HepG2 (cell line): ENCODE measurements at regions not wholly inside any gene's neighbourhood (a gene's known extent, or its start where the extent isn't known, plus 50 kb on each side); places are given as distances from the start of the nearest gene placed in this dataset.
A peak's percentile ranks its signal among the peaks of the same experiment; 100 is the strongest.

ENCODE experiments used
- ATAC-seq: fragments of 200-7000 bp; cut with Tn5 transposase; 3 replicates; pipeline ENCODE4 v1.9.1; 2020; ENCODE audit warnings: mild to moderate bottlenecking, moderate library complexity
- BruUV-seq: library from RNA; stranded (reverse); fragments of 400-500 nt; replicated peaks from 2 replicates; lab custom pipeline; 2021; lab: Mats Ljungman, UMichigan
- CTCF ChIA-PET: fragments of 300-600 bp; formaldehyde crosslinking; extraction: SDS; loops from one replicate; lab custom pipeline; 2021; ENCODE audit warnings: low total read pairs, inconsistent platforms, low intra/inter-chr PET ratio; lab: Yijun Ruan, JAX
- POLR2A ChIA-PET: fragments of 350-600 bp; sonication (Branson Sonifier 250); formaldehyde crosslinking; loops from one replicate; lab custom pipeline; 2020; ENCODE audit warnings: antibody characterized with exemption, inconsistent platforms; lab: Yijun Ruan, JAX
- DNase-seq: peaks from one replicate; pipeline ENCODE4 v3.0.0-alpha.2; 2015; ENCODE audit warnings: low spot score
- FAIRE-seq: peaks from 3 replicates; lab custom pipeline; 2011; peaks lifted over from hg19 to GRCh38; lab: Jason Lieb, UNC
- H2AFZ ChIP-seq: one replicate; pipeline ENCODE4 v1.6.1; 2011; ENCODE audit warnings: low read length, inconsistent platforms
- H3K27ac ChIP-seq: fragments of 300-600 bp; 3 replicates; pipeline ENCODE4 v1.8.0; 2011; ENCODE audit warnings: mixed run types, mild to moderate bottlenecking, mixed read lengths, low read length, inconsistent platforms; ENCODE audit not compliant: insufficient read depth; ENCODE audit errors: extremely low read length
- H3K27me3 ChIP-seq, 2 experiments: fragments of 200-600 bp in 1 of 2; 2 replicates in 1 of 2; 3 replicates in 1 of 2; pipeline versions ENCODE4 v1.6.0 to v1.8.0; 2011; ENCODE audit warnings: low read length in 2 of 2, mild to moderate bottlenecking in 2 of 2, moderate library complexity in 2 of 2, inconsistent platforms in 1 of 2; ENCODE audit not compliant: insufficient read depth in 2 of 2, control insufficient read depth in 1 of 2
- H3K36me3 ChIP-seq, 2 experiments: fragments of 200-600 bp in 1 of 2; replicated peaks in 1 of 2; 2 replicates in 1 of 2; 3 replicates in 1 of 2; pipeline versions ENCODE4 v1.5.1 to v1.8.0; 2011; ENCODE audit warnings: low read length in 2 of 2, inconsistent platforms in 1 of 2; ENCODE audit not compliant: insufficient read depth in 2 of 2, control insufficient read depth in 1 of 2
- H3K4me1 ChIP-seq: 2 replicates; pipeline ENCODE4 v1.5.1; 2012; ENCODE audit warnings: low read length, inconsistent platforms; ENCODE audit not compliant: insufficient read depth
- H3K4me2 ChIP-seq: 2 replicates; pipeline ENCODE4 v1.6.0; 2011; ENCODE audit warnings: low read depth, low read length, inconsistent platforms
- H3K4me3 ChIP-seq, 3 experiments: fragments of 200-600 bp in 1 of 3; sonication (generic), shearing (Covaris generic) in 1 of 3; replicated peaks in 1 of 3; 2 replicates each; pipeline ENCODE4 v1.5.1; 2011 to 2016; ENCODE audit warnings: low read length in 3 of 3, inconsistent platforms in 2 of 3, low read depth in 2 of 3, mild to moderate bottlenecking in 2 of 3, control low read depth in 1 of 3, mixed read lengths in 1 of 3; ENCODE audit not compliant: insufficient read depth in 1 of 3
- H3K79me2 ChIP-seq: one replicate; pipeline ENCODE4 v1.6.1; 2011; ENCODE audit warnings: low read length, inconsistent platforms; ENCODE audit not compliant: insufficient read depth
- H3K9ac ChIP-seq: 2 replicates; pipeline ENCODE4 v1.6.0; 2011; ENCODE audit warnings: mild to moderate bottlenecking, low read depth, low read length, inconsistent platforms; ENCODE audit not compliant: insufficient read depth
- H3K9me3 ChIP-seq: 2 replicates; pipeline ENCODE4 v1.5.1; 2012; ENCODE audit warnings: mild to moderate bottlenecking, low read length
- H4K20me1 ChIP-seq: 2 replicates; pipeline ENCODE4 v1.6.0; 2011; ENCODE audit warnings: inconsistent platforms, mild to moderate bottlenecking, low read length, moderate library complexity; ENCODE audit not compliant: insufficient read depth
- BRCA1 ChIP-seq: sonication (generic); formaldehyde crosslinking; IDR thresholded peaks from 2 replicates; pipeline ENCODE4 v1.4.0; 2020; ENCODE audit warnings: missing genetic modification reagents
- SMC3 ChIP-seq: IDR thresholded peaks from 2 replicates; pipeline ENCODE4 v1.6.1; 2011; ENCODE audit warnings: low read length, improper control_type of control experiment
- SOX5 ChIP-seq: IDR thresholded peaks from 2 replicates; pipeline ENCODE4 v1.6.1; 2016; ENCODE audit warnings: borderline replicate concordance
- ZFP41 ChIP-seq: sonication (generic); formaldehyde crosslinking; IDR thresholded peaks from 2 replicates; pipeline ENCODE4 v1.4.0; 2020; ENCODE audit warnings: mild to moderate bottlenecking, missing genetic modification reagents, borderline replicate concordance
- ZFP91 ChIP-seq: sonication (generic); formaldehyde crosslinking; IDR thresholded peaks from 2 replicates; pipeline ENCODE4 v1.9.0; 2022; ENCODE audit warnings: missing genetic modification reagents, mild to moderate bottlenecking, borderline replicate concordance
- WGBS: methylation state at CpG from one replicate; pipeline ENCODE4 v1.1.6; 2017; ENCODE audit warnings: low lambda C conversion rate; 5-methylcytosine and 5-hydroxymethylcytosine counted together
- in situ Hi-C: cut with HindIII; loops from 2 replicates; pipeline ENCODE4 v1.10.0; 2017; ENCODE audit warnings: low pct_unique_long_range_greater_than_20kb; ENCODE audit not compliant: extremely low pct_ligation_motif_present
- intact Hi-C: fragments of 100-400 bp; cut with micrococcal nuclease; formaldehyde crosslinking; loops from one replicate; pipeline ENCODE4 v1.10.0; 2022; ENCODE audit not compliant: unreplicated experiment
- TF ChIP-seq, protein P1 (sequence below): sonication (generic); formaldehyde crosslinking; IDR thresholded peaks from 2 replicates; pipeline ENCODE4 v1.5.0; 2020; ENCODE audit warnings: mild to moderate bottlenecking, missing genetic modification reagents

DNA sequence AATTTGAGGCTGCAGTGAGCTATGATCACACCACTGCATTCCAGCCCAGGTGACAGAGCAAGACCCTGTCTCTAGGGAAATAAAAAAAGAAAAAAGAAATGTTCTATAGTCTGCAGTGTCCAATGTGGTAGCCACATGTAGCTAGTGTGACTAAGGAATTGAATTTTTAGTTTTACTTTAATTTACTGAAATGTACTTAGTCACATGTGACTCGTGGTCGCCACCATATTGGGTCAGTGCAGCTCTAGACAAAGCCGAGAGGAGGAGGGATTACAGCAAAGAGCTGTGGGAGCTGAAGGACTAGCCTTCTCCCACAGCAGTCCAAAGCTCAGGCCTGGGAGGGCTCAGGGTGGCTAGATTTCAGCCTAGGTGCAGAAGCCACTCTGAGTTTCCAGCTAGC, 65.9 kb upstream of the NTRK3 start:
- DNase-seq (no peak), FAIRE-seq (no peak), ATAC-seq (peak; percentile 51; the same call in 1 of the 3 replicates)
- no TSS peak for BruUV-seq
- Histone ChIP-seq H4K20me1 (no peaks in the 10 kb centered on the region), H3K36me3 (no peaks in the 10 kb centered on the region), H3K4me1 (no peaks in the 10 kb centered on the region), H3K79me2 (no peaks in the 10 kb centered on the region), H3K27me3 (peaks cover 0 to 8% of the 10 kb centered on the region in 2 experiments; a peak in 2 of 5 replicates), H3K27ac (no peak overlapping the region), H3K4me3 (no peak overlapping the region), H3K9me3 (no peaks in the 10 kb centered on the region), H3K4me2 (no peak overlapping the region), H3K9ac (no peak overlapping the region), H2AFZ (no peak overlapping the region)
- 2% methylated on average over 3 of the region's 3 CpGs for WGBS
- in situ Hi-C loops (no loop called here), intact Hi-C loops (no loop called here)
- CTCF ChIA-PET: no interaction called here
- POLR2A ChIA-PET: no interaction called here
- TF ChIP-seq SMC3 (no peak), ZFP41 (CRISPR knock-in tag) (no peak), ZFP91 (CRISPR knock-in tag) (no peak), SOX5 (no peak), BRCA1 (CRISPR knock-in tag) (no peak)
- TF ChIP-seq, protein P1, sequence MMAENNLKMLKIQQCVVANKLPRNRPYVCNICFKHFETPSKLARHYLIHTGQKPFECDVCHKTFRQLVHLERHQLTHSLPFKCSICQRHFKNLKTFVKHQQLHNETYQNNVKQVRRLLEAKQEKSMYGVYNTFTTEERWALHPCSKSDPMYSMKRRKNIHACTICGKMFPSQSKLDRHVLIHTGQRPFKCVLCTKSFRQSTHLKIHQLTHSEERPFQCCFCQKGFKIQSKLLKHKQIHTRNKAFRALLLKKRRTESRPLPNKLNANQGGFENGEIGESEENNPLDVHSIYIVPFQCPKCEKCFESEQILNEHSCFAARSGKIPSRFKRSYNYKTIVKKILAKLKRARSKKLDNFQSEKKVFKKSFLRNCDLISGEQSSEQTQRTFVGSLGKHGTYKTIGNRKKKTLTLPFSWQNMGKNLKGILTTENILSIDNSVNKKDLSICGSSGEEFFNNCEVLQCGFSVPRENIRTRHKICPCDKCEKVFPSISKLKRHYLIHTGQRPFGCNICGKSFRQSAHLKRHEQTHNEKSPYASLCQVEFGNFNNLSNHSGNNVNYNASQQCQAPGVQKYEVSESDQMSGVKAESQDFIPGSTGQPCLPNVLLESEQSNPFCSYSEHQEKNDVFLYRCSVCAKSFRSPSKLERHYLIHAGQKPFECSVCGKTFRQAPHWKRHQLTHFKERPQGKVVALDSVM (CRISPR knock-in tag): no peak
